ENCODE measurements at regions not wholly inside any gene's neighbourhood (a gene's known extent, or its start where the extent isn't known, plus 50 kb on each side); places are given as distances from the start of the nearest gene placed in this dataset.
"Not testable (repeated sequence)": the region's sequence is repeated elsewhere in the genome, so short reads cannot be mapped to it uniquely, and the experiment has no call there.

DNA sequence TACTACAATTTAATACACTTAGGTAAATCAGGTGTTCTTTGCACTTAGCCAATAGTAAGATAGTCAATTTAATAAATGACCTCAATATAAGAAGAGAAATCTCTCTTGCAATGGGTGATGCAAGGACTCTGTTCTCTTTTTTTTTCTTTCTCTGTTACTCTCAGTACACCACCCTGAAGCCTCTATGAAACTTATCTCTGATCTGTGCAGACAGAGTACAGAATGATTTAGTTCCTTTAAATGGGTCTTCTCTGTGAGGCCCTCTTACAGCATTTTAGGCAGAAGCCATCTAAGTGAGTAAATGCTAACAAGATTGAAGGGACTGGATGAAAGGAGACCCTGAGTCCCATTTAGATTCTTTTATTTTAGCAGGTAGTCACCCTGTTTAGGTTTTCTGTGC is 312.8 kb downstream of the RFPL4B start:
- no peak for DNase-seq (ENCODE audit: low read depth)

DNA sequence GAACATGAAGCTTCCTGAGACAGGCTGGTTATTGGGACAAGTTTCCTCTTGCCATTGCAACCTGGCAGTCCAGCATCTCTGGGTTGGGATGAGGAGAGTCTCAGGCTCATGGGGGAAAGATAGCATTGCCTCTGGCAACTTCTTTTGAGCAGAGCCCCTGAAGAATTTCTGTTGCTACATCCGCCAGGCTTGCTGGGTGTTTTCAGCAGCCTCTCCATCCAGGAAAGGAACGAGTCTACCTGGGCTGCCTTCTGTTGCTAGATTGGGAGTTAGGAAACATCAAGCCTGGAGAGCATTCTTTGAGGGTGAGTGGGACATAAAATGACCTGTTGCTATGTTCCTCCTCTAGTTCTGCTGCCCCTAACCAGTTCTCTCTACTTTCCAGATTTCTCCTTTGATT is 313.5 kb downstream of the RFPL4B start:
- no peak for DNase-seq (ENCODE audit: low read depth)

DNA sequence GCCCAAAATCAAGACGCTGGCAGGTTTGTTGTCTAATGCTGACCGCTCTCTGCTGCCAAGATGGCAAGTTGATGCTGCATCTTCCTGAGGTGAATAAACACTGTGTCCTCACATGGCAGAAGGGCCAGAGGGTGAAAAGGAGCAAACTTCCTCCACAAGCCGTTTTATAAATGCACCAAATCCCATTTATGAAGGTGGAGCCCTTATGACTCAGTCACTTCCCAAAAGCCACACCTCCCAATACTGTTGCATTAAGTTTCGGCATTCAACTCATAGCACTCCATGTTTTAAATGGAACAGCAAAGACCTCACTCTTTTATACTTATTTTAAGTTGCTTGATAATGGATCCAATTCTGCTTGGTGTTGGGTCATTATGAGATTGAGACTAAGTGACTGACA is 316.6 kb downstream of the RFPL4B start:
- DNase-seq (ENCODE audit: low read depth) = no peak

DNA sequence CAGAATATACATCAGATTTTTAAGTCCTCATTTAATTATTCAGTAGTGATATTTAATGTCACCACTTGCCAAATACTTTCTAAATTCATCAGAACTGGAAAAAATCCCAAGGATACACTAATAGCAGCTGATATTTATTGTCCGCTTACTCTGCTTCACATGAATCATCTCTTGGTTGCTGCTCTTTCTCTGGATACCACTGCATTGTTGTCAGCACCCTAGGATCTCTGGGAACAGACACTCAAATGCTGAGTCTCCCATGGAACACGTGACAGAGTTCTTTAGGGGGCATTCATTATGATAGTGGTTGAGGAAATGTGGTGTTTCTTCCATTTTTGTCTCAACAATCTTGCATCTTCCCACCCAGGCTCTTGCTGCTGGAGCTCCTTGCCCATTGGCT is 318.0 kb downstream of the RFPL4B start:
- no peak for DNase-seq (ENCODE audit: low read depth)

DNA sequence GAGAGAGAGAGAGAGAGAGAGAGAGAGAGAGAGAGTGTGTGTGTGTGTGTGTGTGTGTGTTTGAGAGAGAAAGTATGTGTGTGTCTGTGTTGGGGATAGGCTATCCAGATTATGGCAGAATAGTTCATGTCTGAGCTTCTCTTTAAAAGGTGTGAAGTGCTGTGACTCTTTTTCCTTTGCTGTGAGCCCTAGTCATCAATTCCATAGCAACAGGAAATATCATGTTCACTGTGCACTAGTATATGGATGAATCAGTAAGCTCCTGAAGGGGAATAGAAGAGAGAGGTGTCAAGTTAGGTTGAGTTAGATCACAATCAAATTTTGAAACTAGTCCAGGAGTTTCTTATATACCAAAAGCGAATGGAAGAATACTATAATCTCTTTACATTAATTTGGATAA is 318.7 kb downstream of the RFPL4B start:
- DNase-seq (ENCODE audit: low read depth) = no peak

DNA sequence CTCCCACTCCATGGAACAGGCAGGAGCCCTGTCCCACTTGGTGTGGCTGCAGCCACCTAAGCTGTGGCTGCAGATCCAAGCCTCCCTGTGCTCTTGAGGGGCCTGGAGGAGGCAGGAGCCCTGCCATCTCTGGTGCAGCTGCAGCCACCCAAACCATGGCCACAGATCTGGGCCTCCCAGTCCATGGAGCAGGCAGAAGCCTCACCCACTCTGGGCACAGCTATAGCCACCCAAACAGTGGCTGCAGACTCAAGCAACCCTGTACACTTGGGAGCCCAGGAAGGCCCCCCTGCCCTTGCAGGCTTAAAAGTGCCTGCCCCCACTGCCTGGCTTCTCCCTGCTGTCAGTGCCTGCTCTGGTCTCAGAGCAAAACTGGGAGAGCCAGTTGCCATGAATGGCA is 320.3 kb downstream of the RFPL4B start:
- DNase-seq (ENCODE audit: low read depth) = no peak

DNA sequence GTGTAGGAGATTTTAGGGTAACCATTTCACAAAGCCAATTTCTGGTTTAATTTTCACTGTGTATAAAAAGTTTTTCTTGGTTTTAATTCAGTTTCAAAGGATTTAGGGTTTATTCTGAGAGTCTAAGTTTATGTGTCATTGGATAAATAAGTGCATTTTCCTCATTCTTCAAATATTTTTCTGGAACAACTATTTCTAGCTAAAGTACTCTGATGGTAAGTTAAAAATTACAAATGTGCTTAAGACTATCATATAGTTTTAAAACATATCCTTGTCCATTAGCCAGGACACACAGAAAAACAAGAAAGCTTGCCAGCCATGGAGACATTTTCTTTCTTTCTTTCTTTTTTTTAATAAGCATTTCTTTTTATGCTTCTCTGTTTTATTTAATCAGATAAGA is 333.0 kb downstream of the RFPL4B start:
- DNase-seq (ENCODE audit: low read depth) = no peak

DNA sequence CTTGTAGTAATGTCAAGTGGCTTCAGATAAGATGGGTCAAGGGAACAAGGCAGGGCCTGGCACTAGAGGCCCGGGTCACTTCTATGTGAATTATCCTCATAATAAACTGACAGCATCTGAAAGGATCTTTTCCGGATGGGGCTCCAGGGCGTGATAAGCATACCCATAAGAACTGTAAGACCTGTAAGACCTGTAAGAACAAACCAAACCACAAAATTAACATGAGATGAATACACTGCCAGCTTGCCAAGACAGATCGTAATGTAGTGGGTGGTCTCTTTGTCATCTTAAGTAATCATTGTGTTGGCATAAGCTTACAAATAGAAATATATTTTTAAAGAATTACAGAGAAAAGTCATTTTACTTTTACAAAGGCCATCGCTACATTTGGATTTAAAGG is 334.9 kb downstream of the RFPL4B start:
- no peak for DNase-seq (ENCODE audit: low read depth)

DNA sequence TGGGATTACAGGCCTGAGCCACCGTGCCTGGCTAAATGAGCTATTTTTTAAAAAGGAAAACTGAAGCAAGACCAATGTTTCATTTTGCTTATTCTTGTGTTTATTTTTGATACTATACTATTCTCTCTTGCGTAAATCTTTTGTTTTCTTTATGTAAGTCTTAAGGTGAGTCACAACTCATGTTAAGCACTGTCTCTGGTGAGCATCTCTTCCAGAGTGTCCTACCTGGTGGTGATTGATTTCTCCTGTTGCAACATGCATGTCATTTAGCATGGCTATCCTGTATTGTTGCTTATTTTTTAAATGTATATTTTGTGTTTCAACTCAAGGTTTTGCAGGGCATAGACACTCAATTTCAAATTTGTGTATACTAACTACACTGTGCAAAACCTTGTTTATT is 336.0 kb downstream of the RFPL4B start:
- no peak for DNase-seq (ENCODE audit: low read depth)

DNA sequence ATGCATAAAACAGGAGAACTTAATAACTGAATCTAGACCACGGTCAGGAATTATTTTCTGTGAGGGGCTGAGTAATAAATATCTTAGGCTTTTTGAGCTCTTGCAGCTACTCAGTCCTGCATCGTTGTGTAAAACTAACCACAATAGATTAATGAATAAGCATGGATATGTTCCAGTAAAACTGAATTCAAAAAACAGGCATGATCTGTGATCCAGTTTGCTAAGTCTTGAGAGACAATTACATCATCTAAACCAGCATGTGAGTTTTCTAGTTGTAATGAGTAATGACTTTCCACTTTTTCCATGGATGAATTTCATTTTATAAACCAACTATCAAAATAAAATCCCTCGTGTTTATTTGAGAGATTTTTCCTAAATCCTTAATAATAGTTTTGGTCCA is 336.8 kb downstream of the RFPL4B start:
- no peak for DNase-seq (ENCODE audit: low read depth)

DNA sequence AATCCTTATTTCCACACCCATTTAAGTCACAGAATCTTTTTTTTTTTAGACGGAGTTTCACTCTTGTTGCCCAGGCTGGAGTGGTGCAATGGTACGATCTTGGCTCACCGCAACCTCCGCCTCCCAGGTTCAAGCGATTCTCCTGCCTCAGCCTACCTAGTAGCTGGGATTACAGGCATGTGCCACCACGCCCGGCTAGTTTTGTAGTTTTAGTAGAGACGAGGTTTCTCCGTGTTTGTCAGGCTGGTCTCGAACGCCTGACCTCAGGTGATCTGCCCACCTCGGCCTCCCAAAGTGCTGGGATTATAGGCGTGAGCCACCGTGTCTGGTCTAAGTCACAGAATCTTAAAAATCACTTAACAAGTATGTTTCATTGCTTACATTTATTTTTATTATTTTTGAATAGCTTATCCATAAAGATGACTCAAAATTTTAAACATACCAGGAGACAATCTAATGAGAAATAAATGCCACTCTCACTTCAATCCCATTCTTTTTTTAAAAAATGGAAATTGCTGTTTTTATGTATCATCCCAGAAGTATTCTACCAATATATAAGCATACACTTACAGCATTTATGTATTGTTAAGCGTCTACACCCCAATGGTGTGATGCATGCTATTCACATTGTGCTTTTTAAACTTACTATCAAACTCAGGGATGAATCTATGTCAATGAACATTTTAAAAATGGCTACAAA is 338.5 kb downstream of the RFPL4B start:
- not testable (repeated sequence) for DNase-seq (ENCODE audit: low read depth)

DNA sequence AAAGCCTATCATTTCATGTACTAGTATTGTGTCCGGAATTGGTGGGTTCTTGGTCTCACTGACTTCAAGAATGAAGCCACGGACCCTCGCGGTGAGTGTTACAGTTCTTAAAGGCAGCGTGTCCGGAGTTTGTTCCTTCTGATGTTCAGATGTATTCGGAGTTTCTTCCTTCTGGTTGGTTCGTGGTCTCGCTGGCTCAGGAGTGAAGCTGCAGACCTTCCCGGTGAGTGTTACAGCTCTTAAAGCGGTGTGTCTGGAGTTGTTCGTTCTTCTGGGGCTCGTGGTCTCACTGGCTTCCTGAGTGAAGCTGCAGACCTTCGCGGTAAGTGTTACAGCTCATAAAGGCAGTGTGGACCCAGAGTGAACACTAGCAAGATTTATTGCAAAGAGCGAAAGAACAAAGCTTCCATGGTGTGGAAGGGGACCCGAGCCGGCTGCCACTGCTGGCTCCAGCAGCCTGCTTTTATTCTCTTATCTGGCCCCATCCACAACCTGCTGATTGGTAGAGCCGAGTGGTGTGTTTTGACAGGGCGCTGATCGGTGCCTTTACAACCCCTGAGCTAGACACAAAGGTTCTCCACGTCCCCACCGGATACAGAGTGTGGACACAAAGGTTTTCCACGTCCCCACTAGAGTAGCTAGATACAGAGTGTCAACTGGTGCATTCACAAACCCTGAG is 341.5 kb downstream of the RFPL4B start:
- DNase-seq (ENCODE audit: low read depth) = not testable (repeated sequence)

DNA sequence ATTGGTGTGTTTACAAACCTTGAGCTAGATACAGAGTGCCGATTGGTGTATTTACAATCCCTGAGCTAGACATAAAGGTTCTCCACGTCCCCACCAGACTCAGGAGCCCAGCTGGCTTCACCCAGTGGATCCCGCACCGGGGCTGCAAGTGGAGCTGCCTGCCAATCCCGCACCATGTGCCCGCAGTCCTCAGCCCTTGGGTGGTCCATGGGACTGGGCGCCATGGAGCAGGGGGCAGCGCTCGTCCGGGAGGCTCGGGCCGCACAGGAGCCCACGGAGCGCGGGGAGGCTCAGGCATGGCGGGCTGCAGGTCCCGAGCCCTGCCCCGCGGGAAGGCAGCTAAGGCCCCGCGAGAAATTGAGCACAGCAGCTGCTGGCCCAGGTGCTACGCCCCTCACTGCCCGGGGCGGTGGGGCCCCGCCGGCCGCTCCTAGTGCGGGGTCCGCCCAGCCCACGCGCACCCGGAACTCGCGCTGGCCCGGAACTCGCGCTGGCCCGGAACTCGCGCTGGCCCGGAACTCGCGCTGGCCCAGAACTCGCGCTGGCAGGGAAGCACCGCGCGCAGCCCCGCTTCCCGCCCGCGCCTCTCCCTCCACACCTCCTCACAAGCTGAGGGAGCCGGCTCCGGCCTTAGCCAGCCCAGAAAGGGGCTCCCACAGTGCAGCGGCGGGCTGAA is 342.2 kb downstream of the RFPL4B start:
- not testable (repeated sequence) for DNase-seq (ENCODE audit: low read depth)

DNA sequence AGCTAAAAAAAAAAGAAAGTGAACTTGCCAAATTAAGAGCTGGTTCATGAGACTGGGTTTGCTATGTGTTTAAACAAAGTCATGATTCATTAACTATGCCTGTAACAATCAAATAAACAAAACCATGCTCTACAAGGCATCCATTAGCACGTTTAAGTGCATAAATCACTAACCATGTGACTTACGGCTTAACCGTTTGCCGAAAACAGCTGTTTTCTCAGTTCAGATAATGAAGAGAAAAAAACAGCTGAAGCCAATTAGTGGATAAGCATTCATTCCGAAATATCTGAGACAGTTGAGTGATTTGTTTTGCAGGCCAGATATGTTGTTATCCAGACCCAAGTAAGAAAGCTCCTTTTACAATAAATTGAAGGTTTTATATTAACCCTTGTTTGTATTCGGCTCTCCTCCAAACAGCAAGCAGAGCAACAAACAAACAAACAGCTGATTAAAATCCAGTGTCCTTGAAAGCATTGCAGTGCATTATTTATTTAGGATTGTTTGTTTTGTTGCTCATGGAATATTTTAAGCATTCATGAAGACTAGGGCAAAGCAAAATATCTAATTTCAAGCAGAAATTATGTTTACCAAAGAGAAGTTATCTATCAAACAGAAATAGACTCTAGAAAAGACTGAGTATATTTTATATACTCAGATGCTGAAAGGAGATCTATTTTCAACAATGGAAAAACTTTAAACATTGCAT is 343.5 kb downstream of the RFPL4B start:
- no peak for DNase-seq (ENCODE audit: low read depth)

DNA sequence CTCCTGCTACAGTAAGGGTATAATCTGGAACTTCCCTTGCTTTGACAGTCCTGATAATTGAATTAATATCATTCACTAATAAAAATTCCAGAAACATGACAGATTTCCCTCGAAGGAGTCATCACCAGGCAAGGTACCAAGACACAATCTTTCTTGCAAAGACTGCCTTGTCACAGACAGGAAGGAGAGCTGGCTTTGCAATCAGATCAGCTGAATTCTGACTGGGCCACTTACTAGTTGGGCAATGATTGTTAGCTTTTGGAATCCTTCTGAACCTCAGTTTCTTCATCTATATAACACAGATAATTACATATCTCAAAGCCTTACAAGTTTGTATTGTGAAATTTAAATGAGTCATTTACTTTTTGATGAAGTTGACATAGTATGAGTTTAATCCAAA is 344.2 kb downstream of the RFPL4B start:
- DNase-seq (ENCODE audit: low read depth) = no peak

DNA sequence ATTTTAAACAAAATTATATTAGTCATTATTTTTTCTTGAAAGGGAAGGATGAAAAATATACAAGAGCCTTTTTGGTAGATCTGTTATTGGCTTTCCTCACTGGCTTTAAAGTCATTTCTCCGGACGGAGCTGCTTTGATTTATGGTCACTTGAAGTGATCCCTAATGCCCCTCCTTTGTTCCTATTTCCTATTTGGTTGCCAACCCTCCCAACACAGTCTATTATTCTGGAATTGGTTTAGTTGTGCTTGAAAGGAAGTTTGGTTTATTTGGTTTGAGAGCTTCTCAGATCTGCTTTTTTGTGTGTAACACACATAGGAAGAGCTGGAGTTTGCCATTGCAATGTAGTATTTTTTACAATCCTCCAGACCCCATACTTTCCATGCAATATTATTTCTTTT is 347.9 kb downstream of the RFPL4B start:
- DNase-seq (ENCODE audit: low read depth) = no peak

DNA sequence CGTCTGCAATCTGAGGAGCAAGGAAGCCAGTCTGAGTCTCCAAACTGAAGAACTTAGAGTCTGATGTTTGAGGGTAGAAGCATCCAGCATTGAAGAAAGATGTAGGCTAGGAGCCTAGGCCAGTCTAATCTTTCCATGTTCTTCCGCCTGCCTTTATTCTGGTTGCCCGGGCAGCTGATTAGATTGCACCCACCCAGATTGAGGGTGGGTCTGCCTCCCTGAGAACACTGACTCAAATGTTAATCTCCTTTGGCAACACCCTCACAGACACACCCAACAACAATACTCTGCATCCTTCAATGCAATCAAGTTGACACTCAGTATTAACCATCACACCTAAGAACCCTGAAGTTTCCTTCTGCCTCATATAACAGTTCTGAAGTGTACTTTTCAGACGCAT is 350.1 kb downstream of the RFPL4B start:
- DNase-seq (ENCODE audit: low read depth) = no peak

DNA sequence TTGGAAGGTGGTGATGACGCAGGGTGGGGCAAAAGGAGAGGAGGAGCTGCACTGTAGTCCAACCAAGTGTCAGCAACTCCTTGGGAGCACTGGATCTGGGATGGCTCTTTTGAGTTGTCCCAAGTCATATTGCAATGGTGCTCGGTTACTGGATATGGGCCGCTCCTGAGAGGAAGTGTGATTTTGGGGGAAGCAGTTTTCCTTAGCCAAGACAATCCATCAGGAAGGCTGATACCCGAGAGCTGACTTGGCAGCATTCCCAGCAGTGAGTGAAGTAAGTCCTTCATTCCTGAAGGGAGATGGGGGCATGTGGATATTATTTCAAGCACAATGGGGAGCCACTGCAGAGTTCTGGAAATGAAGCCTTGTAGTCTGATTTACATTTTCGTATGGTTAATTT is 354.1 kb downstream of the RFPL4B start:
- DNase-seq (ENCODE audit: low read depth) = no peak

DNA sequence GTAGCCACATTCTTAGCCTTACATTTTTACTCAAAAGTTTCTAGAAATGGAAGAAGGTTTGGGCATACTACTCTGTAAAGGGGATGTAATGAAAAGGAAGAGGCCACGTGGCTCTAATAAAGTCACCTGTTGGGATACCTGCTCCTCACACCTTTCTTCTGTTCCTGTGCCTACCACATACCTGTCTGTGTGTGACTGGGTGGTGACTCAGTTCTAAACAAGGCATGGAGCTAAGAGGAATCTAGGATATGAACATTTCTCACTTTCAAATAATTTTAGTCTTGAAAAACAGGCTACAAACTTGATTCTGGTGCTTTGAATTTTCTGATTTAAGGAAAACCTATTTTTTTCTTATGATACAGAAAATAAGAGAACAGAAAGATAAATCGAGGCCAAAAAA is 363.6 kb downstream of the RFPL4B start:
- no peak for DNase-seq (ENCODE audit: low read depth)

DNA sequence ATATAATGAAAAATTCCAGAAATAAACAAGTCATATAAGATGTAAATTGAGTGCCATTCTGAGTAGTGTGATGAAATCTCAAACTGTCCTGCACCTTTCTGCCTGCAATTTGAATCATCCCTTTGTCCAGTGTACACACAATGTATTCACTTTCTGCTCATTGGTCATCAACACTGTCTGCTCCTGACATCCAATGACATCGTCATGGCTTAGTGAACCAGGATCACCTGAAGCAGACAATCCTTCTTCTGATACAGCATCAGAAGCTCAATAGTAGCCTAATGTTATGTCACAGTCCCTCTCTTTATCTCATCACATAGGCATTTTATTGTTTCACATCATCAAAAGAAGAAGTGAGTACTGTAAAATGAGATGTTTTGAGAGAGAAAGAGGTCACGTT is 366.3 kb downstream of the RFPL4B start:
- no peak for DNase-seq (ENCODE audit: low read depth)

DNA sequence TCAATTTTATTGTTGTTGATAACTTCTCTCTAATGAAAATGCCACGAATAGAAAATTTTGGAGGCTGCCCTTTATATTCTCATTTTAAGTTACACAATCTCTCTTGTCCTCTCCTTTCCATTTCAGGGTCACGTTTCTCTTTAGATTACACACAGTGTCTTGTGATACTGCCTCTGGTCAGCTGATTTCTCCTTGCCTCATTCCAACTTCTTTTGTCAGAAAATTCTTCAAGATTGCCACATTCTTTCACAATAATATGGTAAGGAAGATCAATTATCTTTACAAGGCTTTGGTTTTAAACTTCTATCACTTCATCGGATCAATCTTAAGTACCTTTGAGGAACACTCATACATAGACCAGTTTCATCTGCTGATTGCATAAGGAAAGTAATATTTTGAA is 370.3 kb downstream of the RFPL4B start:
- no peak for DNase-seq (ENCODE audit: low read depth)

DNA sequence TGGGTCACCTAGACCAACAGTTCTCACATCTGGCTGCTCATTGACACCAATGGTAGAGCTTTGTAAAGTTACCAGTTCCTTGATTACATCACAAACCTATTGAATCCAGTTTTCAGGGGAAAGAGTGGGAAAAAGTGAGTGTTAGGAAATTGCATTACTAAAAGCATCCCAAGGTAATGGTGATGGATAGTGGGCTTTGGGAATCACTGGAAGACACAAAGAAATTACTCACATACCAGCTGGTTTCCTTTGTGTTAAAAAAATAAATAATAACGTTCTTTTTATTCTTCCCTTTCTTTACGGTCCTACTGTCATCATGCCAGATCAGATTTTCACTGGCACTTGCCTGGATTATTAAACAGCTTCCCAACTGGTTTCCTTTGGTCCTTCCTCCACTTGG is 370.7 kb downstream of the RFPL4B start:
- DNase-seq (ENCODE audit: low read depth) = no peak

DNA sequence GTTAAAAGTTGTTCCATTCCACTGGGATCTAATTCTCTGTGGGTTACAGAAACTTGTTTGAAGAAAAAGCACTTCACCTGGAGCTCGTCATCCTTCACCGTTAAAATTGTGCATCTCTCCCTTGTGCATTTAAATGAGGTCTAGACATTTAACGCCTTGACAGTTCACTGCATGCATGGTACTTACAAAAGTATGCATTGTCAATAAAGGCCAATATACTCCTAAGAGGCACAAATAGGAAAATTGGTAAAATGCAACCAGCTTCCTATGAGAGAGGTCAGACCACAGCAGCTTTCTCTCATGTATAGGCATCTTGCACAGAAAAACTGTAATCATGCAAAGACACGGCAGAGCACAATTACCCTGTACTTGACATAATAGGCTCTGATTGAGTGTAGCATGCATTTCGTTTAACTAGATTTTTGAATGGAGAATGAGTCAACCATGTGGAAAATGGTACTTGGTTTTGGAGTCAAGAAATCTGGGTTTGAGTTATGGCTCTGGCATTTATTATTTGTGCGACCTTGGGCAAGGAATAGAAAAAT is 378.5 kb downstream of the RFPL4B start:
- no peak for DNase-seq (ENCODE audit: low read depth)

All from T-helper 22 cell (primary cell).